PC-9 (cell line): ENCODE measurements at regions not wholly inside any gene's neighbourhood (a gene's known extent, or its start where the extent isn't known, plus 50 kb on each side); places are given as distances from the start of the nearest gene placed in this dataset.

Experiments
- EZH2 ChIP-seq: fragments of 200-600 bp; sonication (generic); IDR thresholded peaks from 2 replicates; pipeline ENCODE4 v1.8.0; 2017; ENCODE audit warnings: antibody characterized with exemption, low read depth
- TF ChIP-seq, protein P1 (sequence below): fragments of 200-600 bp; sonication (generic); conservative IDR thresholded peaks from 2 replicates; pipeline ENCODE4 v1.6.1; 2017; ENCODE audit warnings: mixed run types, antibody characterized with exemption, mild to moderate bottlenecking, moderate library complexity

DNA sequence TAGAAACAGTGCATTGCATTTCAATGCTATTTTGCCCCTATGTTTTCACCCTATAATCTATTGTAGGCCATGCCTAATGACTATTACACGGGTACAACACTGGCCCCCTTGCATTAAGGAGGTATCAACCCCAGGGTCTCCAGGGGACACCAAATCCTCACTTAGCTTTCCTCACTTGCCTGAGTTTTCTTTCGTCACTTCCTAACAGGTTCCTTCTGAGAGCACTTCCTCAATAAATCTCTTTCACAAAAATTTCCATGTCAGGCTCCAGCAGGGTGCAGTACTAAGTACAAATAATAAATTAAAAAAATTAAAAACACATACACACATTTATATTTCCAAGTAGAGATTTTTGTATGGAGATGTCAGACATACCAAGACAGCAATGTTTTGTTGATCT, 165.0 kb downstream of the RBM46 start:
- TF ChIP-seq, protein P1, sequence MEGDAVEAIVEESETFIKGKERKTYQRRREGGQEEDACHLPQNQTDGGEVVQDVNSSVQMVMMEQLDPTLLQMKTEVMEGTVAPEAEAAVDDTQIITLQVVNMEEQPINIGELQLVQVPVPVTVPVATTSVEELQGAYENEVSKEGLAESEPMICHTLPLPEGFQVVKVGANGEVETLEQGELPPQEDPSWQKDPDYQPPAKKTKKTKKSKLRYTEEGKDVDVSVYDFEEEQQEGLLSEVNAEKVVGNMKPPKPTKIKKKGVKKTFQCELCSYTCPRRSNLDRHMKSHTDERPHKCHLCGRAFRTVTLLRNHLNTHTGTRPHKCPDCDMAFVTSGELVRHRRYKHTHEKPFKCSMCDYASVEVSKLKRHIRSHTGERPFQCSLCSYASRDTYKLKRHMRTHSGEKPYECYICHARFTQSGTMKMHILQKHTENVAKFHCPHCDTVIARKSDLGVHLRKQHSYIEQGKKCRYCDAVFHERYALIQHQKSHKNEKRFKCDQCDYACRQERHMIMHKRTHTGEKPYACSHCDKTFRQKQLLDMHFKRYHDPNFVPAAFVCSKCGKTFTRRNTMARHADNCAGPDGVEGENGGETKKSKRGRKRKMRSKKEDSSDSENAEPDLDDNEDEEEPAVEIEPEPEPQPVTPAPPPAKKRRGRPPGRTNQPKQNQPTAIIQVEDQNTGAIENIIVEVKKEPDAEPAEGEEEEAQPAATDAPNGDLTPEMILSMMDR: no peak
- TF ChIP-seq EZH2: no peak
